ENCODE measurements at regions not wholly inside any gene's neighbourhood (a gene's known extent, or its start where the extent isn't known, plus 50 kb on each side); places are given as distances from the start of the nearest gene placed in this dataset.

DNA sequence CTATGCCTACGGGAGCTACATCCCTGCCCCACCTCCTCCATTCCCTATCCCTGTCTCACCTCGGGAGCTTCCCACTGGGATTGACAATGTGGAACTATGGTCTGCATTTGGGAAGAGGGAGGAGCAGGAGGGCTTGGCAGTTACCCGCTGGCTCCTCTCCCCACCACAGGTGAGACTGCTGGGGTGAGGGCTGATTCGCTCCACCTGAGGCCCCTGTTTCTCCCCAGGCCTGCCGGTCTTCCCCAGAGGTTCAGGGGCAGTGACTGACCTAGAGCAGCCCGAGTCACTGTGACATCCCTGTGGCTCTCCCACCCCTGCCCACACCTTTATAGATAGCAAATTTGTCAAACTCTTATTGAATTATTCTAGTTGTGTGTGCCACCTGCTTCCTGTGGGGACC lies 252.6 kb downstream of the GLRX3 start:
- TF ChIP-seq, protein P1, sequence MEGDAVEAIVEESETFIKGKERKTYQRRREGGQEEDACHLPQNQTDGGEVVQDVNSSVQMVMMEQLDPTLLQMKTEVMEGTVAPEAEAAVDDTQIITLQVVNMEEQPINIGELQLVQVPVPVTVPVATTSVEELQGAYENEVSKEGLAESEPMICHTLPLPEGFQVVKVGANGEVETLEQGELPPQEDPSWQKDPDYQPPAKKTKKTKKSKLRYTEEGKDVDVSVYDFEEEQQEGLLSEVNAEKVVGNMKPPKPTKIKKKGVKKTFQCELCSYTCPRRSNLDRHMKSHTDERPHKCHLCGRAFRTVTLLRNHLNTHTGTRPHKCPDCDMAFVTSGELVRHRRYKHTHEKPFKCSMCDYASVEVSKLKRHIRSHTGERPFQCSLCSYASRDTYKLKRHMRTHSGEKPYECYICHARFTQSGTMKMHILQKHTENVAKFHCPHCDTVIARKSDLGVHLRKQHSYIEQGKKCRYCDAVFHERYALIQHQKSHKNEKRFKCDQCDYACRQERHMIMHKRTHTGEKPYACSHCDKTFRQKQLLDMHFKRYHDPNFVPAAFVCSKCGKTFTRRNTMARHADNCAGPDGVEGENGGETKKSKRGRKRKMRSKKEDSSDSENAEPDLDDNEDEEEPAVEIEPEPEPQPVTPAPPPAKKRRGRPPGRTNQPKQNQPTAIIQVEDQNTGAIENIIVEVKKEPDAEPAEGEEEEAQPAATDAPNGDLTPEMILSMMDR (conservative IDR thresholded peaks at IDR 0.05; ENCODE audit: low read length) = no peak
- TF ChIP-seq EZH2phosphoT487 (IDR thresholded peaks at IDR 0.05; ENCODE audit: borderline replicate concordance) = no peak
